ENCODE measurements at regions not wholly inside any gene's neighbourhood (a gene's known extent, or its start where the extent isn't known, plus 50 kb on each side); places are given as distances from the start of the nearest gene placed in this dataset.

GRCh38 chr1:172959571-172959970 lies 91.2 kb downstream of the TNFSF18 start:
- CTCF ChIA-PET: no interaction called here
- POLR2A ChIA-PET: no interaction called here

- CTCF ChIA-PET: no interaction called here
- POLR2A ChIA-PET: no interaction called here
Observed at GRCh38 chr1:172960019-172960418, 90.7 kb downstream of the TNFSF18 start.

DNA sequence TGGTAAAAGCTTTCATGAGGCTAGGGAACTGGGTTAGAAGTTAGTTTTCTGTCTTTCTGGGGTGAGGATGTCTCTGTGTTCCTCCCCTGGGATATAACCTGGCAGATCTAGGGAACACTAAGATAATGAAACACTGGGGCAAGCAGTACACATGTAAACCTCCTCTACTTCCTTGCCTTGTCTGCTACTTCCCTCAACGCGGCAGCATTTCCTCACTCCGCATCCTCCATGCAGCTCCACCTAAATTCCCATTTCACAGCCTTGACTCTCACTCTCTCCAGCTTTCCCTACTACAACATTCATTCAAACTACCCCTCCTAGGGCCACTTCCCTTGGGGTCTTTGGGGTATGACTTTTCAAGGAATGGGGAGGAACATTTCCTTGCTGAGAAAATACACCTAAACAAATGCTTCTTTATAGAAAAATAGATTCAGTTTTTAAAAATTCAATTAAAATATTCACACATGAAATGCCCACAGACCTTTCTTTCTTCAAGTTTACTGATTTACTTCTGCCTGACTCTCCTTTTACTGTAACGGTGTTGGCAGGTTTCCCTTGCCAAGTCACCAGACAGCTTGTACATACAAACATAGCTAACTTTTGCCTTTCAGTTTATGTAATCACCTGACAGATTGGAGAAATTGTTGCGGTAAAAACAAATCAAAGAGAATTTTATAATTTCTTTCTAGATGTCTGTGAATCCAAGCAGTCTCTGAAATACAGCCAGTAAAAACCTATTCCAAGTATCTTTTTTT lies 90.1 kb downstream of the TNFSF18 start:
- POLR2A ChIA-PET: no interaction called here

GRCh38 chr1:172964864-172965263 lies 85.9 kb downstream of the TNFSF18 start:
- ChIA-PET CTCF (interaction anchor here (0.7 kb wide), 1 partner anchor 1232 kb away, joined by 3 read pairs; no protein-coding TSS in a partner anchor), POLR2A (no interaction called here)

More for the DNA sequence above, 90.1 kb downstream of the TNFSF18 start:
- CTCF ChIA-PET: no interaction called here

GRCh38 chr1:172966844-172967540 lies 83.7 kb downstream of the TNFSF18 start:
- ChIA-PET CTCF (interaction anchor here (0.7 kb wide), 1 partner anchor 172 kb away, joined by 4 read pairs; no protein-coding TSS in a partner anchor), POLR2A (no interaction called here)

GRCh38 chr1:172967936-172968335 lies 82.8 kb downstream of the TNFSF18 start:
- POLR2A ChIA-PET: no interaction called here
- CTCF ChIA-PET: no interaction called here

DNA sequence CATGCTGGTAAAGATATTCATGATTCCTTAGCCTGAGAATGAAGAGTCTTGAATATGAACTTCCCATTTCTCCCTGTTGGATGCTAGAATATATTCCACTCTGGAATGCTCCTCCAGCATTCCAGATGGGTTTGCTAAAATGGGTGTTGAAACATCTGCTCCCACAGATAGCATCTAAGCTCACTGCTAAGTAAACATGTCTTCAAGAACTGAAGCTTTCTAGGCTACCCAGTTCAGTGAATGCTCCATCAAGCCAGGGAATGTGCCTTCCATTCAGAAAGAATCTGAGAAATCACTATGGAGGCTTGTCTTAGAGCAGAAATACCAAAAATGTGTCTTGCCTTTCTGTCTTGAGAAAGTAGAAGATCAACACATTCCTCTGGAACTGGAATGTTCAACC lies 81.1 kb downstream of the TNFSF18 start:
- CTCF ChIA-PET: no interaction called here
- POLR2A ChIA-PET: no interaction called here

- POLR2A ChIA-PET: no interaction called here
- CTCF ChIA-PET: no interaction called here
Observed at GRCh38 chr1:172970186-172970585, 80.6 kb downstream of the TNFSF18 start.

DNA sequence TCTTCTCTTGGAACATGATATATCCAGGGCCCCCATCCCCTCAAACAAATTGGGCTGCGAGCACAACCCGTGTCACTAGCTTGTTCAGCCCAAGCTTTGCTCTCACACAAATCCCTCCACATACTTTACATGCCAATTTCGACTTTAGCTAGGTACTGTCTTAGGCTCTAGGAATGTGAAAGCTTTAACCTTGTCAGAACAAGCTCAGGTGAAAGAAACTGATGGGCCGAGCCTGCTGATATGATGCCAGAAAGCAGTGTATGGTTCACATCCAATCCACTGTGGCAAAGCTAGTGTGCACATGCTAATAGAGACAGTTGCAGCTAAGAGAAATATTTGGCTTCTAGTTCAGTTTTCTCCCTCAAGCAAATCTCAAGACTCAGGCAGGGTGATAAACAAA lies 79.5 kb downstream of the TNFSF18 start:
- CTCF ChIA-PET: no interaction called here
- POLR2A ChIA-PET: no interaction called here

- POLR2A ChIA-PET: no interaction called here
Observed at GRCh38 chr1:172972258-172972657, 78.5 kb downstream of the TNFSF18 start.

GRCh38 chr1:172973424-172973823 lies 77.3 kb downstream of the TNFSF18 start:
- POLR2A ChIA-PET: no interaction called here
- CTCF ChIA-PET: no interaction called here

More at GRCh38 chr1:172972258-172972657, 78.5 kb downstream of the TNFSF18 start:
- CTCF ChIA-PET: no interaction called here

- ChIA-PET CTCF (interaction anchor here (1.0 kb wide), 1 partner anchor 231 kb away, joined by 3 read pairs; no protein-coding TSS in a partner anchor), POLR2A (no interaction called here)
Observed at GRCh38 chr1:172976222-172977041, 74.3 kb downstream of the TNFSF18 start.

- CTCF ChIA-PET: no interaction called here
Observed at GRCh38 chr1:172977296-172978017, 73.3 kb downstream of the TNFSF18 start.

GRCh38 chr1:172978595-172978994 lies 72.1 kb downstream of the TNFSF18 start:
- ChIA-PET POLR2A (no interaction called here), CTCF (no interaction called here)

More at GRCh38 chr1:172977296-172978017, 73.3 kb downstream of the TNFSF18 start:
- POLR2A ChIA-PET: no interaction called here

- POLR2A ChIA-PET: no interaction called here
- CTCF ChIA-PET: no interaction called here
Observed at GRCh38 chr1:172979828-172980227, 70.9 kb downstream of the TNFSF18 start.

- ChIA-PET CTCF (no interaction called here), POLR2A (no interaction called here)
Observed at GRCh38 chr1:172980456-172980855, 70.3 kb downstream of the TNFSF18 start.

DNA sequence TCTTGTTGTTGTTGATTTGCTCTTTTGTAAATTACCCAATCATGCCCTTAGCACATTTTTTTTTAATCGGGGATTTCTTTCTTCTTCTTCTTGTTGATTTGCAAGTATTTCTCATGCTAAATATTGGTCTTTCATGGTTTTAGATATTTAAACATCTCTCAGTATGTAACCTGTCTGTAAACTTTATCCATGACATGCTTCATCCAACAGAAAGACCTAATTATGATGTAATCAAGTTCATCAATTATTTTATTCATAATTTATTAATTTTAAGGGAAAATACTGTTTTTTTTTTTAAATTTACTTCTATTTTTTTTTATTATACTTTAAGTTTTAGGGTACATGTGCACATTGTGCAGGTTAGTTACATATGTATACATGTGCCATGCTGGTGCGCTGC lies 69.8 kb downstream of the TNFSF18 start:
- ChIA-PET POLR2A (no interaction called here), CTCF (no interaction called here)
